Loucy (cell line): ENCODE measurements at regions not wholly inside any gene's neighbourhood (a gene's known extent, or its start where the extent isn't known, plus 50 kb on each side); places are given as distances from the start of the nearest gene placed in this dataset.

Experiments
- EZH2phosphoT487 ChIP-seq: fragments of 200-600 bp; IDR thresholded peaks from 2 replicates; pipeline ENCODE4 v1.6.1; 2018; ENCODE audit warnings: antibody characterized with exemption, mild to moderate bottlenecking, moderate library complexity, borderline replicate concordance
- TF ChIP-seq, protein P1 (sequence below): fragments of 200-600 bp; sonication (generic); conservative IDR thresholded peaks from 2 replicates; pipeline ENCODE4 v1.5.1; 2014; ENCODE audit warnings: mild to moderate bottlenecking, antibody characterized with exemption, low read length

DNA sequence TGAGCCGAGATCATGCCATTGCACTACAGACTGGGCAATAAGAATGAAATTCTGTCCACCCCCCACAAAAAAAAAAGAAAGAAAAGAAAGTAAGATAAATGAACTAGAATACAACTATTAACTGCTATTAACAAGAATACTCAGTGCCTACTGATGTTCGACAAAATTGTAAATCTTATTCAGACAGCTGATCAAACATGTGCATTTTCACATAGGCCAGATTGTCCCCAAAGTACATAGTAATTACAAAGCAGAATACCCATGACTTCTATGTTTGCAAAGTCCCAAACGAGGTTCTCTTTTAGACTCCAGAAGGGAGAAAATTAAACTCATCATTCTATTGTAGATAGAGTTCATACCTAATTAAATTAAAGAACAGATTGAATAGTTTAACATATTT, 113.4 kb downstream of the UFM1 start:
- TF ChIP-seq, protein P1, sequence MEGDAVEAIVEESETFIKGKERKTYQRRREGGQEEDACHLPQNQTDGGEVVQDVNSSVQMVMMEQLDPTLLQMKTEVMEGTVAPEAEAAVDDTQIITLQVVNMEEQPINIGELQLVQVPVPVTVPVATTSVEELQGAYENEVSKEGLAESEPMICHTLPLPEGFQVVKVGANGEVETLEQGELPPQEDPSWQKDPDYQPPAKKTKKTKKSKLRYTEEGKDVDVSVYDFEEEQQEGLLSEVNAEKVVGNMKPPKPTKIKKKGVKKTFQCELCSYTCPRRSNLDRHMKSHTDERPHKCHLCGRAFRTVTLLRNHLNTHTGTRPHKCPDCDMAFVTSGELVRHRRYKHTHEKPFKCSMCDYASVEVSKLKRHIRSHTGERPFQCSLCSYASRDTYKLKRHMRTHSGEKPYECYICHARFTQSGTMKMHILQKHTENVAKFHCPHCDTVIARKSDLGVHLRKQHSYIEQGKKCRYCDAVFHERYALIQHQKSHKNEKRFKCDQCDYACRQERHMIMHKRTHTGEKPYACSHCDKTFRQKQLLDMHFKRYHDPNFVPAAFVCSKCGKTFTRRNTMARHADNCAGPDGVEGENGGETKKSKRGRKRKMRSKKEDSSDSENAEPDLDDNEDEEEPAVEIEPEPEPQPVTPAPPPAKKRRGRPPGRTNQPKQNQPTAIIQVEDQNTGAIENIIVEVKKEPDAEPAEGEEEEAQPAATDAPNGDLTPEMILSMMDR = no peak
- no peak for TF ChIP-seq EZH2phosphoT487
